OCI-LY1 (cell line): ENCODE measurements at regions not wholly inside any gene's neighbourhood (a gene's known extent, or its start where the extent isn't known, plus 50 kb on each side); places are given as distances from the start of the nearest gene placed in this dataset.

Experiments
- EZH2 ChIP-seq: fragments of 200-600 bp; sonication (generic), shearing (Covaris generic); IDR thresholded peaks from 2 replicates; pipeline ENCODE4 v1.8.0; 2017; ENCODE audit warnings: borderline replicate concordance, mixed run types, mild to moderate bottlenecking, antibody characterized with exemption, low read length, moderate library complexity, mixed read lengths
- TF ChIP-seq, protein P1 (sequence below): fragments of 200-600 bp; sonication (generic), shearing (Covaris generic); IDR thresholded peaks from 2 replicates; pipeline ENCODE4 v1.5.1; 2017; ENCODE audit warnings: mild to moderate bottlenecking, antibody characterized with exemption, low read length, moderate library complexity, mixed read lengths

DNA sequence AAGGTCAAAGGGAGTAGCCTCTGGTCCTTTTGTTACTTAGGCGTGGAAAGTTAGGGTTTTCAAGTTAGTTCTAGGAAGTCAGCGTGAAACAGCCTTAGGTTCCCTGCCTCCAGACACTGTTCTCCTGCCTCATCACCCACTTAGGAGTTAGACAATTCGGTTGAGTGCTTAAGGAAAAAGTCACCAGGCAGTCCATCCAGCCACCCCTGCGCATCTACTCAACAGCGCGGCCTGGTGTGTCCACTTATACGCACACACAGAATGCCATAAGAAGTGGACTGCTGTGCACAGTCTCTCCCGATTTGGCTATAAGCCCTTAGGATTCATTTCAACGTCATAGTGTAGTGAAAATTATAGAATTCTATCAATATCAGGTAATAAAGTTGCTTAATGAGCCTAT, 470.8 kb upstream of the TNP1 start:
- TF ChIP-seq, protein P1, sequence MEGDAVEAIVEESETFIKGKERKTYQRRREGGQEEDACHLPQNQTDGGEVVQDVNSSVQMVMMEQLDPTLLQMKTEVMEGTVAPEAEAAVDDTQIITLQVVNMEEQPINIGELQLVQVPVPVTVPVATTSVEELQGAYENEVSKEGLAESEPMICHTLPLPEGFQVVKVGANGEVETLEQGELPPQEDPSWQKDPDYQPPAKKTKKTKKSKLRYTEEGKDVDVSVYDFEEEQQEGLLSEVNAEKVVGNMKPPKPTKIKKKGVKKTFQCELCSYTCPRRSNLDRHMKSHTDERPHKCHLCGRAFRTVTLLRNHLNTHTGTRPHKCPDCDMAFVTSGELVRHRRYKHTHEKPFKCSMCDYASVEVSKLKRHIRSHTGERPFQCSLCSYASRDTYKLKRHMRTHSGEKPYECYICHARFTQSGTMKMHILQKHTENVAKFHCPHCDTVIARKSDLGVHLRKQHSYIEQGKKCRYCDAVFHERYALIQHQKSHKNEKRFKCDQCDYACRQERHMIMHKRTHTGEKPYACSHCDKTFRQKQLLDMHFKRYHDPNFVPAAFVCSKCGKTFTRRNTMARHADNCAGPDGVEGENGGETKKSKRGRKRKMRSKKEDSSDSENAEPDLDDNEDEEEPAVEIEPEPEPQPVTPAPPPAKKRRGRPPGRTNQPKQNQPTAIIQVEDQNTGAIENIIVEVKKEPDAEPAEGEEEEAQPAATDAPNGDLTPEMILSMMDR, result no peak
- TF ChIP-seq EZH2, result no peak
